Fibroblast of lung (primary cell): ENCODE measurements at regions not wholly inside any gene's neighbourhood (a gene's known extent, or its start where the extent isn't known, plus 50 kb on each side); places are given as distances from the start of the nearest gene placed in this dataset.

ENCODE experiments used
- DNase-seq, 2 donors: peaks; one replicate each; pipeline versions ENCODE4 v3.0.0 to v3.0.0-alpha.2; 2010; ENCODE audit warnings: low read depth in 2 of 2
- H2AFZ ChIP-seq: 2 replicates; pipeline ENCODE4 v1.5.1; 2012; ENCODE audit warnings: low read length, control low read depth, inconsistent platforms
- H3K27ac ChIP-seq: 2 replicates; pipeline ENCODE4 v1.5.1; 2011; ENCODE audit warnings: low read length, control low read depth; ENCODE audit not compliant: insufficient read depth
- H3K27me3 ChIP-seq: 2 replicates; pipeline ENCODE4 v1.5.1; 2011; ENCODE audit warnings: mild to moderate bottlenecking, low read length; ENCODE audit not compliant: control insufficient read depth, insufficient read depth
- H3K36me3 ChIP-seq: 2 replicates; pipeline ENCODE4 v1.5.1; 2011; ENCODE audit warnings: low read length; ENCODE audit not compliant: control insufficient read depth, insufficient read depth
- H3K4me1 ChIP-seq: 2 replicates; pipeline ENCODE4 v1.5.1; 2011; ENCODE audit warnings: low read length; ENCODE audit not compliant: control insufficient read depth, insufficient read depth; ENCODE audit errors: extremely low read depth
- H3K4me2 ChIP-seq: 2 replicates; pipeline ENCODE4 v1.5.1; 2011; ENCODE audit warnings: low read length, control low read depth; ENCODE audit not compliant: insufficient read depth; ENCODE audit errors: extremely low read depth
- H3K4me3 ChIP-seq, 4 experiments: fragments of 200-600 bp in 1 of 4; sonication (generic) in 1 of 4; replicated peaks in 1 of 4; 2 replicates each; pipeline ENCODE4 v1.5.1; 2011 to 2016; ENCODE audit warnings: low read length in 4 of 4, low read depth in 3 of 4, mild to moderate bottlenecking in 3 of 4, control low read depth in 2 of 4, inconsistent platforms in 1 of 4, mixed read lengths in 1 of 4; ENCODE audit not compliant: insufficient read depth in 1 of 4; ENCODE audit errors: control extremely low read depth in 1 of 4
- H3K79me2 ChIP-seq: 2 replicates; pipeline ENCODE4 v1.5.1; 2012; ENCODE audit warnings: mild to moderate bottlenecking, low read length, inconsistent platforms; ENCODE audit not compliant: control insufficient read depth, insufficient read depth
- H3K9ac ChIP-seq: 2 replicates; pipeline ENCODE4 v1.5.1; 2011; ENCODE audit warnings: mild to moderate bottlenecking, low read length, control low read depth; ENCODE audit not compliant: insufficient read depth
- H3K9me3 ChIP-seq: 2 replicates; pipeline ENCODE4 v1.5.1; 2012; ENCODE audit warnings: low read depth, low read length; ENCODE audit not compliant: control insufficient read depth, insufficient read depth
- H4K20me1 ChIP-seq: 2 replicates; pipeline ENCODE4 v1.5.1; 2011; ENCODE audit warnings: low read length; ENCODE audit not compliant: control insufficient read depth, insufficient read depth; ENCODE audit errors: extremely low read depth
- CTCF ChIP-seq, 2 donors: IDR thresholded peaks in 1 of 2; conservative IDR thresholded peaks in 1 of 2; 1 replicate in 1 of 2; 2 replicates in 1 of 2; pipeline ENCODE4 v1.5.1; 2011 to 2012; ENCODE audit warnings: low read length in 2 of 2, control low read depth in 1 of 2, inconsistent platforms in 1 of 2, low read depth in 1 of 2, mild to moderate bottlenecking in 1 of 2
- EZH2 ChIP-seq: IDR thresholded peaks from 2 replicates; pipeline ENCODE4 v1.5.1; 2012; ENCODE audit warnings: low read length, control low read depth, mild to moderate bottlenecking; ENCODE audit errors: missing control alignments

DNA sequence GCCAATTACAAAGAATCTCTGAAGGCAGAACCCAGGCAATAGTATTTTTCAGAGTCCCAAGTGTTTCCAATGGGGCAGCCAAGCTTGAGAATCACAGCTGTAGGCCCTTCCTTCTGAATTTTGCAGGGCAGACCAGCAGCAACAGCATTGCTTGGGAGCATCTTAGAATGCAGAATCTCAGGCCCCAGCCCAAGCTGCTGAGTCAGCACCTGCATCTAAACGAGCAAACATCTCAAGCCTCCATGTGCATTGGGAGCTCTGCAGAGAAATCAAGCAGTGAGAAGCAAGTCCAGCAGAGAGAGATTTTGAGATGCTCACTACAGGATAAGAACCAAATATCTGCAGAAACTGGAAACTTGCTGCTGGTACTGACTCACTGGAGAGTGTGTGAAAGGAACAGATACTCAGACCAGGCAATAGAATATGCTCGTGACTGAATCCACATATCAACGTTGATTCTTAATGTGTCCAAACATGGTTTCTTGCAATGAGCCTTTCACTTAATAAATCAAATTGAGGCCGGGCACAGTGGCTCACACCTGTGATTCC lies 81.5 kb upstream of the TNFSF11 start:
- H3K27me3 ChIP-seq, result peaks cover 19% of the 10 kb centered on the region
- H3K36me3 ChIP-seq, result no peaks in the 10 kb centered on the region

GRCh38 chr13:42494157-42494556 lies 79.8 kb upstream of the TNFSF11 start:
- DNase-seq, result no peak
- Histone ChIP-seq H3K79me2 (no peaks in the 10 kb centered on the region), H3K27ac (no peak overlapping the region), H3K9ac (no peak overlapping the region), H3K9me3 (no peaks in the 10 kb centered on the region), H3K36me3 (no peaks in the 10 kb centered on the region), H3K27me3 (peaks cover 14% of the 10 kb centered on the region), H2AFZ (no peak overlapping the region), H4K20me1 (no peaks in the 10 kb centered on the region), H3K4me1 (no peaks in the 10 kb centered on the region), H3K4me2 (no peak overlapping the region), H3K4me3 (no peak overlapping the region)
- TF ChIP-seq CTCF (conservative IDR thresholded peaks at IDR 0.05 in 1 of 2, IDR thresholded peaks at IDR 0.05 in 1 of 2; ENCODE audit: low read depth in 1 of 2, low read length in 2 of 2) (no peak), EZH2 (no peak)

More for the DNA sequence above, 81.5 kb upstream of the TNFSF11 start:
- no peaks in the 10 kb centered on the region for H3K9me3 ChIP-seq
- no peak for DNase-seq
- TF ChIP-seq CTCF (conservative IDR thresholded peaks at IDR 0.05 in 1 of 2, IDR thresholded peaks at IDR 0.05 in 1 of 2; ENCODE audit: low read depth in 1 of 2, low read length in 2 of 2) (no peak), EZH2 (no peak)
- H3K79me2 ChIP-seq, result no peaks in the 10 kb centered on the region
- H3K9ac ChIP-seq, result no peak overlapping the region
- H2AFZ ChIP-seq, result no peak overlapping the region
- peaks cover 2% of the 10 kb centered on the region for H4K20me1 ChIP-seq
- no peak overlapping the region for H3K27ac ChIP-seq
- no peak overlapping the region for H3K4me3 ChIP-seq
- peaks cover under 1% of the 10 kb centered on the region for H3K4me1 ChIP-seq
- H3K4me2 ChIP-seq, result no peak overlapping the region

GRCh38 chr13:42495255-42495654 lies 78.7 kb upstream of the TNFSF11 start:
- H3K9ac ChIP-seq, result no peak overlapping the region
- H3K36me3 ChIP-seq, result no peaks in the 10 kb centered on the region
- H4K20me1 ChIP-seq, result no peaks in the 10 kb centered on the region
- H3K4me3 ChIP-seq, result no peak overlapping the region
- no peaks in the 10 kb centered on the region for H3K9me3 ChIP-seq
- no peak for DNase-seq
- no peak overlapping the region for H3K4me2 ChIP-seq
- no peaks in the 10 kb centered on the region for H3K79me2 ChIP-seq
- H3K4me1 ChIP-seq, result no peaks in the 10 kb centered on the region
- H3K27me3 ChIP-seq, result peaks cover 10% of the 10 kb centered on the region
- no peak overlapping the region for H3K27ac ChIP-seq
- no peak overlapping the region for H2AFZ ChIP-seq
- TF ChIP-seq CTCF (conservative IDR thresholded peaks at IDR 0.05 in 1 of 2, IDR thresholded peaks at IDR 0.05 in 1 of 2; ENCODE audit: low read depth in 1 of 2, low read length in 2 of 2) (no peak), EZH2 (no peak)
